ENCODE measurements at regions not wholly inside any gene's neighbourhood (a gene's known extent, or its start where the extent isn't known, plus 50 kb on each side); places are given as distances from the start of the nearest gene placed in this dataset.

DNA sequence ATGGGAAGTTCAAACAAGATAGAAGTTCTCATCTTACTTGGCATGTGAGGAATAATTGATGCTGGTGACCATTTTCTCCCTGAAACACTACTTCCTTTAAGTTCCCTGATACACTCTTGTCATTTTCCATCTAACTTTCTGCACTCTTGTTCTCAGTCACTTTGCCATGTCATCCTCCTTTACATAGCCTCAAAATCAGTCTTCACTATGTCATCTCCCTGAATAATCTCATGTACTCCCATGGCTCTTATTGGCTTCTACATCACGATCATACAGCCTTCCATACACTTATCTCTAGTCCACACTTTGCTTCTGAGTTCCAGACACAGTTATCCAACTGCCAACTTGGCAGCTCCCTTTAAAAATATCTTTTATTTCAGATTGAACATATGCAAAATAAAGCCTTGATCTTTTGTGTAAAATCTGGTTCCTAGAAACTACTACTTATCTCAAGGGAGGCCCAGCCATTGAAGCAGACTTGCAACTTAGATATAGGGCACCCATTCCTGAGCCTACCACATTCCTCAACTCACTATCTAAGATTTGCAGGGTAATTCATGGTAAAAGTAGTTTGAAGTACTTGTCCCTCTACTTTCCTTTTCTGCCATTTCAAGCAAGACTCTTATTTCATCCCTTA, 1070.2 kb upstream of the NXPH2 start:
- Histone ChIP-seq H3K27ac (no peak overlapping the region), H3K4me1 (no peaks in the 10 kb centered on the region), H3K27me3 (no peaks in the 10 kb centered on the region), H3K4me3 (no peak overlapping the region), H3K9me3 (peaks cover 0 to 4% (median 0%) of the 10 kb centered on the region in 3 donors), H3K36me3 (no peaks in the 10 kb centered on the region)
- ATAC-seq: no peak
- WGBS, 2 donors (ENCODE audit: low coverage in 1 of 2): 21 to 100% methylated on average over 1 of the region's 1 CpG
- TF ChIP-seq, protein P1, sequence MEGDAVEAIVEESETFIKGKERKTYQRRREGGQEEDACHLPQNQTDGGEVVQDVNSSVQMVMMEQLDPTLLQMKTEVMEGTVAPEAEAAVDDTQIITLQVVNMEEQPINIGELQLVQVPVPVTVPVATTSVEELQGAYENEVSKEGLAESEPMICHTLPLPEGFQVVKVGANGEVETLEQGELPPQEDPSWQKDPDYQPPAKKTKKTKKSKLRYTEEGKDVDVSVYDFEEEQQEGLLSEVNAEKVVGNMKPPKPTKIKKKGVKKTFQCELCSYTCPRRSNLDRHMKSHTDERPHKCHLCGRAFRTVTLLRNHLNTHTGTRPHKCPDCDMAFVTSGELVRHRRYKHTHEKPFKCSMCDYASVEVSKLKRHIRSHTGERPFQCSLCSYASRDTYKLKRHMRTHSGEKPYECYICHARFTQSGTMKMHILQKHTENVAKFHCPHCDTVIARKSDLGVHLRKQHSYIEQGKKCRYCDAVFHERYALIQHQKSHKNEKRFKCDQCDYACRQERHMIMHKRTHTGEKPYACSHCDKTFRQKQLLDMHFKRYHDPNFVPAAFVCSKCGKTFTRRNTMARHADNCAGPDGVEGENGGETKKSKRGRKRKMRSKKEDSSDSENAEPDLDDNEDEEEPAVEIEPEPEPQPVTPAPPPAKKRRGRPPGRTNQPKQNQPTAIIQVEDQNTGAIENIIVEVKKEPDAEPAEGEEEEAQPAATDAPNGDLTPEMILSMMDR (IDR thresholded peaks at IDR 0.05): no peak
- TF ChIP-seq POLR2AphosphoS5 (IDR thresholded peaks at IDR 0.05) (no peak), EP300 (IDR thresholded peaks at IDR 0.05) (no peak), POLR2A (IDR thresholded peaks at IDR 0.05) (no peak)

DNA sequence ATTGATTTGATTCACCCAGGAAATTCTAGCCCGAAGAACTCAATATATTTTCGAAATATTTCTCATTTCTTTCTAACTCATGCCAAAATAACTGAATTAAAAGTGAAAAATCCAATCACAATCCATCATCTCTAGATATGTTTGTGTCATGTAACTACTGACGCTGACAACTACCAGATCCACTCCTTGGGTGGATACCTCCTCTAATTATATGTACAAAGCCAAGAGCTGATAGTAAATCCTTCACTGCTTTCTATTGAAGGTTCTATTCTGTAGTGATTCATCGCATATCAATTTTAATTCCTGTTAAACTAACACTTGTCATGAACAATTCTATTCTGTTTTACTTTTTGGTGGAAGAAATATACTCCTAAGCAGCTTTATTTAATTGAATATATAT, 1056.6 kb upstream of the NXPH2 start:
- WGBS, 2 donors (ENCODE audit: low coverage in 1 of 2): 51 to 65% methylated on average over 4 of the region's 4 CpGs
- no peaks in the 10 kb centered on the region for H3K36me3 ChIP-seq
- no peak for ATAC-seq
- H3K9me3 ChIP-seq: peaks cover 0 to 10% (median 0%) of the 10 kb centered on the region in 3 donors
- no peak overlapping the region for H3K4me3 ChIP-seq
- H3K27me3 ChIP-seq: no peaks in the 10 kb centered on the region
- TF ChIP-seq POLR2AphosphoS5 (IDR thresholded peaks at IDR 0.05) (no peak), POLR2A (IDR thresholded peaks at IDR 0.05) (no peak), EP300 (IDR thresholded peaks at IDR 0.05) (no peak)
- TF ChIP-seq, protein P1 (IDR thresholded peaks at IDR 0.05): no peak
- no peaks in the 10 kb centered on the region for H3K4me1 ChIP-seq
- no peak overlapping the region for H3K27ac ChIP-seq

DNA sequence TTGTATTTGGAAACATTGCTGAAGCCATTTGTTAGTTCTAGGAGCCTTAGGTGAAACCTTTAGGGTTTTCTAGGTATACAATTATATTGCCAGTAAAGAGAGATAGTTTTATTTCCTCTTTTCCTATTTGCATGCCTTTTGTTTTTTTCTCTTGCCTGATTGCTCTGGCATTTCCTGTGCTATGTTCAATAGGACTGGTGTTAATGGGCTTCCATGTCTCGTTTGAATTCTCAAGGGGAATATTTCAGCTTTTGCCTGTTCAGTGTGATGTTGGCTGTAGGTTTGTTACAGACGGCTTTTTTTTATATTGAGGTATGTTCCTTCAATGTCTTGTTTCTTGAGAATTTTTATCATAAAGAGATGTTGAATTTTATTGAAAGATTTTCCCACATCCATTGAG, 1054.9 kb upstream of the NXPH2 start:
- H3K4me3 ChIP-seq: no peak overlapping the region
- no peaks in the 10 kb centered on the region for H3K9me3 ChIP-seq
- TF ChIP-seq POLR2AphosphoS5 (IDR thresholded peaks at IDR 0.05): no peak
- TF ChIP-seq EP300 (IDR thresholded peaks at IDR 0.05): no peak
- TF ChIP-seq POLR2A (IDR thresholded peaks at IDR 0.05): no peak
- TF ChIP-seq, protein P1 (IDR thresholded peaks at IDR 0.05): no peak
- H3K27ac ChIP-seq: no peak overlapping the region
- H3K36me3 ChIP-seq: no peaks in the 10 kb centered on the region
- WGBS, 2 donors (ENCODE audit: low coverage in 1 of 2): 50 to 62% methylated on average over 2 of the region's 2 CpGs
- H3K4me1 ChIP-seq: no peaks in the 10 kb centered on the region
- no peaks in the 10 kb centered on the region for H3K27me3 ChIP-seq
- ATAC-seq: no peak

DNA sequence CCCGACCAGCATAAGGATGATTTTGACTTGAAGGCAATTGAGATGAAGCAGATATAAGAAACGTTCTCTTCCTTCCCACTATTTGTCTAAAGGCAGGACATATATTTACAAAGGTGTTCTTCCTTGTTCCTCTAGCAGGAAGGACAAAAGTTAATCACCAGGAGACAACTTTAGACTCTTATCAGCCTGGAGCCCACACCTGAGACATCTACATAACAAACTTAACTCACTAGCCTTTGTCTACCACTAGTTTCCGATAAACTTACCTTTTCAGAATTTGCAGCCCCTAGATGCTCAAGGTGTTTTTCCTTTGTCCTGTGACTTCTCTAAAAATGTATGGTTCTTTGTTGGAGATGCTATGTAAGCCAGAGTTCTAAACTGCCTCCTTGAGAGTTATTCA, 1047.8 kb upstream of the NXPH2 start:
- H3K36me3 ChIP-seq: no peaks in the 10 kb centered on the region
- ATAC-seq: no peak
- no peaks in the 10 kb centered on the region for H3K4me1 ChIP-seq
- H3K4me3 ChIP-seq: no peak overlapping the region
- no peaks in the 10 kb centered on the region for H3K9me3 ChIP-seq
- no peak overlapping the region for H3K27ac ChIP-seq
- no peak for TF ChIP-seq POLR2A (IDR thresholded peaks at IDR 0.05)
- no peak for TF ChIP-seq POLR2AphosphoS5 (IDR thresholded peaks at IDR 0.05)
- no peak for TF ChIP-seq EP300 (IDR thresholded peaks at IDR 0.05)
- TF ChIP-seq, protein P1 (IDR thresholded peaks at IDR 0.05): no peak
- 50 to 73% methylated on average over 3 of the region's 3 CpGs for WGBS, 2 donors (ENCODE audit: low coverage in 1 of 2)
- H3K27me3 ChIP-seq: no peaks in the 10 kb centered on the region

DNA sequence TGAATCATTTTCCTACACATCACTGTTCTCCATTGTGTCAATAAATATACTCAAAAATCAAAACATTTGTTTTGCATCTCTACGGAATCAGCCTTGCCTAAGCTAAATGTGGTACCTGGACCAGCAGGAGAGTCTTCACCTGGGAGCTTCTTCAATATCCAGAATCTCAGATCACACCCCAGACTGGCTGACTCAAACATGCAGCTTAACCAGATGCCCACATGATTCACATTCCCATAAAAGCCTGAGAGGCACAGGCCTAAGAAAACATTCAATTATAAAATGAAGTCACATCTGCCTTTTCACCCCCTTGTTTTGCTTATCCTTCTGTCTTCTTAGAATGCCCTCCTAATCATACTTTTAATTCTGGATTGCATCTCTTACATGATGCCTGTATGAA, 1045.5 kb upstream of the NXPH2 start:
- no peak for ATAC-seq
- no peak overlapping the region for H3K4me3 ChIP-seq
- H3K27ac ChIP-seq: no peak overlapping the region
- no peaks in the 10 kb centered on the region for H3K36me3 ChIP-seq
- WGBS, 2 donors (ENCODE audit: low coverage in 1 of 2): 25 to 67% methylated on average over 1 of the region's 1 CpG
- no peaks in the 10 kb centered on the region for H3K4me1 ChIP-seq
- TF ChIP-seq, protein P1 (IDR thresholded peaks at IDR 0.05): no peak
- TF ChIP-seq POLR2AphosphoS5 (IDR thresholded peaks at IDR 0.05): no peak
- no peak for TF ChIP-seq POLR2A (IDR thresholded peaks at IDR 0.05)
- no peak for TF ChIP-seq EP300 (IDR thresholded peaks at IDR 0.05)
- H3K9me3 ChIP-seq: no peaks in the 10 kb centered on the region
- H3K27me3 ChIP-seq: no peaks in the 10 kb centered on the region

Data from gastroesophageal sphincter (tissue), 4 donors.